GM10266 (cell line): ENCODE measurements at regions not wholly inside any gene's neighbourhood (a gene's known extent, or its start where the extent isn't known, plus 50 kb on each side); places are given as distances from the start of the nearest gene placed in this dataset.

Source experiments
- DNase-seq: peaks from one replicate; pipeline ENCODE4 v3.0.0; 2012; ENCODE audit errors: extremely low spot score
- TF ChIP-seq, protein P1 (sequence below): IDR thresholded peaks from 2 replicates; pipeline ENCODE4 v1.5.1; 2012; ENCODE audit warnings: mild to moderate bottlenecking, low read depth; ENCODE audit not compliant: control insufficient read depth, insufficient read depth; ENCODE audit errors: missing control alignments

DNA sequence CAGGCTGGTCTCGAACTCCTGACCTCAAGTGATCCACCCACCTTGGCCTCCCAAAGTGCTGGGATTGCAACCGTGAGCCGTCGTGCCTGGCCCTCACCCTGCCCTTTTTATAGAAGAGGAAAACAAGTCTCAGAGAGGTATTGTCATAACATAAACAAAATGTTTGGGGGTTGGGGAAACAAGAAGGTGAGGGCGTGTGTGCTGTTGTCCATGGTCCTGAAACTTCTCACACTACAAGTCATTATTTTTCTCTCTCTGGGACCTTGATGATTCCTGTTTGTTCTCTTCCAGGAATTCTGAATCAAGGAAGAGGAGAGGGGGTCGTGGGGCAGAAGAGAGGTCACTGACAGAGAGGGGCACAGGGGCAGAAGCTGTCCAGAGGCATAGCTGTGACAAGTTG, 160.2 kb upstream of the LHX1 start:
- TF ChIP-seq, protein P1, sequence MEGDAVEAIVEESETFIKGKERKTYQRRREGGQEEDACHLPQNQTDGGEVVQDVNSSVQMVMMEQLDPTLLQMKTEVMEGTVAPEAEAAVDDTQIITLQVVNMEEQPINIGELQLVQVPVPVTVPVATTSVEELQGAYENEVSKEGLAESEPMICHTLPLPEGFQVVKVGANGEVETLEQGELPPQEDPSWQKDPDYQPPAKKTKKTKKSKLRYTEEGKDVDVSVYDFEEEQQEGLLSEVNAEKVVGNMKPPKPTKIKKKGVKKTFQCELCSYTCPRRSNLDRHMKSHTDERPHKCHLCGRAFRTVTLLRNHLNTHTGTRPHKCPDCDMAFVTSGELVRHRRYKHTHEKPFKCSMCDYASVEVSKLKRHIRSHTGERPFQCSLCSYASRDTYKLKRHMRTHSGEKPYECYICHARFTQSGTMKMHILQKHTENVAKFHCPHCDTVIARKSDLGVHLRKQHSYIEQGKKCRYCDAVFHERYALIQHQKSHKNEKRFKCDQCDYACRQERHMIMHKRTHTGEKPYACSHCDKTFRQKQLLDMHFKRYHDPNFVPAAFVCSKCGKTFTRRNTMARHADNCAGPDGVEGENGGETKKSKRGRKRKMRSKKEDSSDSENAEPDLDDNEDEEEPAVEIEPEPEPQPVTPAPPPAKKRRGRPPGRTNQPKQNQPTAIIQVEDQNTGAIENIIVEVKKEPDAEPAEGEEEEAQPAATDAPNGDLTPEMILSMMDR = no peak
- no peak for DNase-seq

- no peak for DNase-seq
Measured at GRCh38 chr17:36778448-36778847, 158.8 kb upstream of the LHX1 start.

DNA sequence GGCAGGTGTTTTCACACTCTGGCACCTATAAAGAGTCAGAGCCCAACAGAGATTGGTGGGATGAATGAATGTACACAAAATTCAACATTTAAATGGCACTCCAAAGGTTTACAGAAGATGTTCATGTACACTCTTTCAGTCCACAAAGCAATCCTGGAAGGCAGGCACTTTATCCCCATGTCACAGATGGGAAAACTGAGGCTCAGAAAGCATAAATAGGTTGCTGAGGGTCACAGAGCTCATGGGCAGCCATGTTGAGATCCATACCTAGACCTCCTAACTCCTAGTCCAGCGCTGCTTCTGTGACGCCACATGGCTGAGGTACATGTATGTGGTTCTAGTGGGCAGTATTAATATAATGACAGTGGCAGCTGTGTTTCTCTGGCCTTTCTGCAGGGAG, 157.7 kb upstream of the LHX1 start:
- no peak for DNase-seq
- TF ChIP-seq, protein P1 = no peak

More at GRCh38 chr17:36778448-36778847, 158.8 kb upstream of the LHX1 start:
- TF ChIP-seq, protein P1 = no peak

DNA sequence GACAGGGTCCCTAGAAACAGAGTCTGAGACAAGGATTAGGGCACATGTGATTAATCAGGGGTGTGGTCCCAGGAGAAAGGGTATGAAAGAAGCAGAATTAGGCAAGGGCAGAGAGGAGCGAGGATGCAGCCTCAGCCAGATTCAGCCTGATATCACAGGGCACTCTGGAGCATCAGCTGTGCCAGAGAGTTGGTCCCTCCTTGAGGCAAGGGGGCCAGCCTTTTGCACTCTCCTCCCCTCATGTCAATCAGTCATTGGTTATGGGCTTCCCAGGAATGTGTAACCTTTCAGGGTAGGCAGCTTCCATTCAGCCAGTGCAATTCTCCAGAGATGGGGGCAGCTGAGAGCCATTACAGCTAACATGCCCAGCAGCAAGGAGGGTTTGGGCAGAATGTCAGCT, 152.6 kb upstream of the LHX1 start:
- DNase-seq = no peak
- TF ChIP-seq, protein P1 = no peak

DNA sequence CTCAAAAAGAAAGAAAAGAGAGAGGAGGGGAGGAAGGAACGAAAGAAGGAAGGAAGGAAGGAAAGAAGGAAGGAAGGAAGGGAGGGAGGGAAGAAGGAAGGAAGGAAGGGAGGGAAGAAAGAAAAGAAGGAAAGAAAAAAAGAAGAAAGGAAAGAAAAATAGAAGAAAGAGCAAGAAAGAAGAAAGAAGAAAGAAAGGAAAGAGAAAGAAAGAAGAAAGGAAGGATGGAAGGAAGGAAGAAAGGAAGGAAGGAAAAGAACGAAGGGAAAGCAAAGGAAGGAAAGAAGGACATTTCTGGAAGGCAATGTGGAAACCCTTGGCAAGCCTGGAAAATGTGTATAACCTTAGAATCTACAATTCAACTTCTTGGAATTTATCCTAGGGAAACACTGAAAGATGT, 150.4 kb upstream of the LHX1 start:
- no peak for DNase-seq
- TF ChIP-seq, protein P1 = no peak

DNA sequence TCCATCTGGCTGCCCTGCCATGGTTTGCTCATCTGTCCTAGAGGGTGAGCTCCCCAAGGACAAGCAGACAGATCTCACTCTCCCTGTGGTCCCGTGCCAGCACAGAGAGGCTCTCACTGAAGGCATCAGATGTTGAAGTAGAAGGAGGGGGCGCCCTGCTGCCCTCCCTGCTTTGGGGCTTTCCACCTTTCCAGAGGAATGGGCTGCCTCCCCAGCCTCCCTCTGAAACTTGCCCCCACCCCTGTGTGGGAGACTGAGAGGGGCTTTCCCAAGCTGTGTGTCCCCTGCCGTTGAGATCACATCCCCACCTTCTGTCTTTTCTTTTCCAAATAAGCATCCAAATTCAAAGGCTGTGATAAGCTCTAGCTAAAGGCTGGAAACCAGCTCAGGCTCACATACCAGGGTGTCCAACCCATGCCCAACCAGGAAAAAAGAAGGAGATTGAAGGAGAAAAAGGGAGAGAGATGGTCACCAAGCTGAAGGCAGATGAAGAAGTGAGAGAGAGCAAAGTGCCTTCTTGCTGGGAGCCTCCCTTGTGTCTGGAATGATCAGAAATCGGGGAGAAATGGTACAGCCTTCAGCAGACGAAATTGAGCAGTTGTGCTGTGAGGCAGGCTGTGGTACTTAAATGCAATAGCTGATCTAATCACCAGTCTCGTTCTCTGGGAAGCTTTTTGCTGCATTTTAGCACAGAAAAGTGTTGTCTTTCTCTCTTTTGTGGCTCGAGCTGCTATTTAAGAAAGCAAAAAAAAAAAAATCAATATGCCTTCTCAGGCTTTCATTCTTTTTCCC, 145.9 kb upstream of the LHX1 start:
- TF ChIP-seq, protein P1 = no peak
- no peak for DNase-seq

GRCh38 chr17:36791942-36792475, 145.3 kb upstream of the LHX1 start:
- TF ChIP-seq, protein P1 = no peak
- no peak for DNase-seq
